H1 (cell line): ENCODE measurements at regions not wholly inside any gene's neighbourhood (a gene's known extent, or its start where the extent isn't known, plus 50 kb on each side); places are given as distances from the start of the nearest gene placed in this dataset.

ENCODE experiments used
- CTCF ChIA-PET: fragments of 300-600 bp; sonication (Branson Sonifier 250); formaldehyde crosslinking; loops from one replicate; lab custom pipeline; 2021; ENCODE audit not compliant: partially characterized antibody; lab: Charles Lee
- POLR2A ChIA-PET: fragments of 300-600 bp; sonication (Branson Sonifier 250); formaldehyde crosslinking; loops from one replicate; lab custom pipeline; 2021; ENCODE audit warnings: inconsistent platforms; ENCODE audit not compliant: partially characterized antibody; lab: Charles Lee
- DNase-seq, 2 experiments: peaks; one replicate each; pipeline versions ENCODE4 v3.0.0 to v3.0.0-alpha.2; 2010 to 2022; ENCODE audit warnings: low spot score in 2 of 2, low read depth in 1 of 2, mixed read lengths in 1 of 2
- FAIRE-seq: peaks from 2 replicates; lab custom pipeline; 2011; peaks lifted over from hg19 to GRCh38; lab: Jason Lieb, UNC
- H2AFZ ChIP-seq: 2 replicates; pipeline ENCODE4 v1.8.1; 2012; ENCODE audit warnings: low read length, inconsistent platforms
- H2AK5ac ChIP-seq: 2 replicates; pipeline ENCODE4 v1.6.1; 2013; ENCODE audit warnings: low read depth, low read length
- H2BK120ac ChIP-seq: replicated peaks from 2 replicates; pipeline ENCODE3; 2013; ENCODE audit warnings: low read depth, low read length, inconsistent platforms
- H2BK12ac ChIP-seq: 2 replicates; pipeline ENCODE4 v1.6.1; 2013; ENCODE audit warnings: low read depth, low read length
- H2BK15ac ChIP-seq: 2 replicates; pipeline ENCODE4 v1.6.1; 2013; ENCODE audit warnings: low read length
- H2BK20ac ChIP-seq: 2 replicates; pipeline ENCODE4 v1.6.1; 2013; ENCODE audit warnings: low read length
- H2BK5ac ChIP-seq: 2 replicates; pipeline ENCODE4 v1.6.1; 2013; ENCODE audit warnings: low read depth, low read length
- H3K14ac ChIP-seq: 2 replicates; pipeline ENCODE4 v1.6.1; 2013; ENCODE audit warnings: inconsistent platforms; ENCODE audit not compliant: insufficient read length
- H3K18ac ChIP-seq: 2 replicates; pipeline ENCODE4 v1.6.1; 2013; ENCODE audit warnings: low read length; ENCODE audit errors: extremely low read depth
- H3K23ac ChIP-seq: 2 replicates; pipeline ENCODE4 v1.6.1; 2013; ENCODE audit warnings: inconsistent platforms; ENCODE audit not compliant: insufficient read length
- H3K23me2 ChIP-seq: 2 replicates; pipeline ENCODE4 v1.6.1; 2013; ENCODE audit warnings: low read depth, low read length
- H3K27ac ChIP-seq: 2 replicates; pipeline ENCODE4 v1.6.1; 2011; ENCODE audit warnings: low read depth, low read length, inconsistent platforms
- H3K27me3 ChIP-seq, 4 experiments: replicated peaks in 1 of 4; 1 replicate in 1 of 4; 2 replicates in 3 of 4; pipeline versions ENCODE4 v1.6.1 to v1.8.1; 2011 to 2013; ENCODE audit warnings: low read length in 3 of 4, mild to moderate bottlenecking in 3 of 4, inconsistent platforms in 2 of 4, mixed read lengths in 2 of 4, moderate library complexity in 1 of 4; ENCODE audit not compliant: control insufficient read depth in 3 of 4, insufficient read depth in 3 of 4; ENCODE audit errors: extremely low read depth in 1 of 4
- H3K36me3 ChIP-seq, 4 experiments: 2 replicates each; pipeline versions ENCODE4 v1.6.1 to v1.8.1; 2011 to 2013; ENCODE audit warnings: mild to moderate bottlenecking in 4 of 4, low read length in 3 of 4, moderate library complexity in 2 of 4, control low read depth in 1 of 4, inconsistent platforms in 1 of 4; ENCODE audit not compliant: insufficient read depth in 4 of 4, control insufficient read depth in 2 of 4
- H3K4ac ChIP-seq: replicated peaks from 2 replicates; pipeline ENCODE3; 2013; ENCODE audit warnings: low read length, low read depth, mixed read lengths, inconsistent platforms; ENCODE audit not compliant: insufficient read length
- H3K4me1 ChIP-seq, 4 experiments: replicated peaks in 1 of 4; 1 replicate in 1 of 4; 2 replicates in 3 of 4; pipeline versions ENCODE4 v1.6.1 to v1.8.1; 2011 to 2013; ENCODE audit warnings: low read length in 3 of 4, inconsistent platforms in 2 of 4, mixed read lengths in 1 of 4; ENCODE audit not compliant: insufficient read depth in 4 of 4, control insufficient read depth in 3 of 4
- H3K4me2 ChIP-seq, 2 experiments: 2 replicates each; pipeline versions ENCODE4 v1.6.1 to v1.8.1; 2011 to 2013; ENCODE audit warnings: low read depth in 2 of 2, low read length in 2 of 2, control low read depth in 1 of 2, inconsistent platforms in 1 of 2, mild to moderate bottlenecking in 1 of 2; ENCODE audit not compliant: insufficient read depth in 1 of 2
- H3K4me3 ChIP-seq, 4 experiments: fragments of 200-600, 300-600 bp in 1 of 4; sonication (generic), shearing (Covaris generic), sonication (Bioruptor Twin) in 1 of 4; 2 replicates each; pipeline versions ENCODE4 v1.5.1 to v1.8.1; 2011 to 2016; ENCODE audit warnings: low read length in 4 of 4, low read depth in 3 of 4, control low read depth in 2 of 4, inconsistent platforms in 2 of 4, mild to moderate bottlenecking in 2 of 4, mixed read lengths in 1 of 4, moderate library complexity in 1 of 4; ENCODE audit not compliant: insufficient read depth in 2 of 4; ENCODE audit errors: extremely low read depth in 1 of 4
- H3K56ac ChIP-seq: replicated peaks from 2 replicates; pipeline ENCODE3; 2013; ENCODE audit warnings: low read depth, mild to moderate bottlenecking, mixed read lengths, low read length, inconsistent platforms; ENCODE audit not compliant: insufficient read length
- H3K79me1 ChIP-seq: 2 replicates; pipeline ENCODE4 v1.6.1; 2013; ENCODE audit warnings: low read depth, low read length, control low read depth
- H3K79me2 ChIP-seq, 2 experiments: 2 replicates each; pipeline versions ENCODE4 v1.6.1 to v1.8.1; 2012 to 2013; ENCODE audit warnings: low read length in 2 of 2, mild to moderate bottlenecking in 2 of 2, inconsistent platforms in 1 of 2; ENCODE audit not compliant: insufficient read depth in 2 of 2, control insufficient read depth in 1 of 2
- H3K9ac ChIP-seq, 4 experiments: replicated peaks in 1 of 4; 1 replicate in 1 of 4; 2 replicates in 3 of 4; pipeline versions ENCODE4 v1.6.1 to v1.8.1; 2011 to 2013; ENCODE audit warnings: low read depth in 3 of 4, low read length in 3 of 4, control low read depth in 2 of 4, mild to moderate bottlenecking in 2 of 4, moderate library complexity in 2 of 4, inconsistent platforms in 1 of 4; ENCODE audit errors: extremely low read depth in 1 of 4
- H3K9me3 ChIP-seq, 2 experiments: 2 replicates each; pipeline versions ENCODE4 v1.6.1 to v1.8.1; 2012 to 2013; ENCODE audit warnings: mild to moderate bottlenecking in 2 of 2, moderate library complexity in 2 of 2, control low read depth in 1 of 2, inconsistent platforms in 1 of 2, low read depth in 1 of 2, low read length in 1 of 2, mixed read lengths in 1 of 2; ENCODE audit not compliant: insufficient read depth in 2 of 2
- H4K20me1 ChIP-seq, 2 experiments: replicated peaks in 1 of 2; 2 replicates each; pipeline versions ENCODE3 to v1.8.1; 2011 to 2013; ENCODE audit warnings: inconsistent platforms in 2 of 2, low read length in 2 of 2, mild to moderate bottlenecking in 1 of 2; ENCODE audit not compliant: insufficient read depth in 2 of 2, control insufficient read depth in 1 of 2
- H4K5ac ChIP-seq: 2 replicates; pipeline ENCODE4 v1.6.1; 2013; ENCODE audit warnings: low read length, low read depth, mixed read lengths, inconsistent platforms; ENCODE audit not compliant: insufficient read length
- H4K8ac ChIP-seq: 2 replicates; pipeline ENCODE4 v1.8.0; 2013; ENCODE audit warnings: mild to moderate bottlenecking, moderate library complexity, low read length, inconsistent platforms; ENCODE audit not compliant: insufficient read depth; ENCODE audit errors: extremely low read depth
- H4K91ac ChIP-seq: replicated peaks from 2 replicates; pipeline ENCODE3; 2013; ENCODE audit warnings: low read length, mixed read lengths, inconsistent platforms; ENCODE audit not compliant: insufficient read length
- KDM5A ChIP-seq: fragments of 200-600 bp; IDR thresholded peaks from 2 replicates; pipeline ENCODE4 v1.7.1; 2012; ENCODE audit warnings: mild to moderate bottlenecking, low read length, inconsistent platforms, mixed read lengths
- PHF8 ChIP-seq: fragments of 200-600 bp; sonication (generic); conservative IDR thresholded peaks from 2 replicates; pipeline ENCODE4 v1.7.1; 2012; ENCODE audit warnings: low read depth, mild to moderate bottlenecking, inconsistent platforms, low read length, moderate library complexity
- POU5F1 ChIP-seq: IDR thresholded peaks from 2 replicates; pipeline ENCODE4 v1.6.1; 2011; ENCODE audit warnings: low read depth, mild to moderate bottlenecking, low read length, moderate library complexity
- SIN3A ChIP-seq, 2 experiments: IDR thresholded peaks in 1 of 2; conservative IDR thresholded peaks in 1 of 2; 2 replicates each; pipeline ENCODE4 v1.6.1; 2011 to 2012; ENCODE audit warnings: low read length in 2 of 2, improper control_type of control experiment in 1 of 2, low read depth in 1 of 2, mild to moderate bottlenecking in 1 of 2
- TAF1 ChIP-seq: IDR thresholded peaks from 2 replicates; pipeline ENCODE4 v1.6.1; 2011; ENCODE audit warnings: mild to moderate bottlenecking, low read depth, low read length
- TAF7 ChIP-seq: optimal IDR thresholded peaks from 2 replicates; pipeline ENCODE3; 2011; ENCODE audit warnings: low read depth, mild to moderate bottlenecking, inconsistent platforms, low read length, moderate library complexity, borderline replicate concordance
- TCF12 ChIP-seq: IDR thresholded peaks from 2 replicates; pipeline ENCODE4 v1.6.1; 2011; ENCODE audit warnings: low read depth, mild to moderate bottlenecking, low read length
- ZNF274 ChIP-seq: IDR thresholded peaks from 2 replicates; pipeline ENCODE4 v1.7.0; 2012; ENCODE audit warnings: low read length, borderline replicate concordance; ENCODE audit errors: extremely low read depth
- WGBS, 2 experiments: shearing (Covaris generic) in 1 of 2; methylation state at CpG; one replicate each; pipeline versions ENCODE4 v1.1.6 to v1.1.7; 2013 to 2015; ENCODE audit warnings: low lambda C conversion rate in 2 of 2, mixed read lengths in 2 of 2, inconsistent platforms in 1 of 2, low coverage in 1 of 2, missing lambda C conversion rate in 1 of 2; ENCODE audit not compliant: insufficient replicate concordance in 2 of 2, insufficient coverage in 1 of 2, insufficient read length in 1 of 2; ENCODE audit errors: extremely low coverage in 1 of 2, missing lambda C conversion rate in 1 of 2; 5-methylcytosine and 5-hydroxymethylcytosine counted together

- H3K18ac ChIP-seq = no peak overlapping the region
- no peaks in the 10 kb centered on the region for H3K9me3 ChIP-seq
- H3K36me3 ChIP-seq = no peaks in the 10 kb centered on the region
- DNase-seq = no peak
- no peaks in the 10 kb centered on the region for H3K4me1 ChIP-seq
- no peak overlapping the region for H3K4me3 ChIP-seq
- H2AFZ ChIP-seq = no peak overlapping the region
- no peak overlapping the region for H3K4me2 ChIP-seq
- H2BK5ac ChIP-seq = no peak overlapping the region
- no peaks in the 10 kb centered on the region for H3K79me2 ChIP-seq
- no peak for FAIRE-seq
- no peaks in the 10 kb centered on the region for H3K27me3 ChIP-seq
- H3K27ac ChIP-seq = no peak overlapping the region
- POLR2A ChIA-PET = no interaction called here
- WGBS, 2 experiments = 94% methylated on average over 3 of the region's 3 CpGs; no CpG with 5 or more reads in 1 of the 2 experiments
- H3K14ac ChIP-seq = no peak overlapping the region
- no peak overlapping the region for H4K91ac ChIP-seq
- no peak overlapping the region for H2AK5ac ChIP-seq
- H3K56ac ChIP-seq = no peak overlapping the region
- no peak overlapping the region for H2BK20ac ChIP-seq
- H4K8ac ChIP-seq = no peak overlapping the region
- H3K9ac ChIP-seq = no peak overlapping the region
- no peak overlapping the region for H3K4ac ChIP-seq
- no peak overlapping the region for H2BK12ac ChIP-seq
- no peak overlapping the region for H4K5ac ChIP-seq
- H3K79me1 ChIP-seq = no peaks in the 10 kb centered on the region
- no peaks in the 10 kb centered on the region for H4K20me1 ChIP-seq
- CTCF ChIA-PET = interaction anchor here (1.9 kb wide), 1 partner anchor 149 kb away, joined by 8 read pairs; no protein-coding TSS in a partner anchor
- H2BK15ac ChIP-seq = no peak overlapping the region
- no peak overlapping the region for H2BK120ac ChIP-seq
- H3K23me2 ChIP-seq = no peaks in the 10 kb centered on the region
- H3K23ac ChIP-seq = no peak overlapping the region
- TF ChIP-seq TAF7 = no peak
- no peak for TF ChIP-seq TCF12
- TF ChIP-seq PHF8 = no peak
- no peak for TF ChIP-seq KDM5A
- TF ChIP-seq TAF1 = no peak
- no peak for TF ChIP-seq SIN3A (conservative IDR thresholded peaks at IDR 0.05 in 1 of 2, IDR thresholded peaks at IDR 0.05 in 1 of 2; ENCODE audit: low read depth in 1 of 2, low read length in 2 of 2)
- TF ChIP-seq ZNF274 = no peak
- no peak for TF ChIP-seq POU5F1
These were observed 226.1 kb downstream of the CDC14C start for GRCh38 chr7:49150486-49150885.
